CD4-positive, alpha-beta memory T cell (primary cell): ENCODE measurements at regions not wholly inside any gene's neighbourhood (a gene's known extent, or its start where the extent isn't known, plus 50 kb on each side); places are given as distances from the start of the nearest gene placed in this dataset.

Experiments
- CTCF ChIA-PET: fragments of 350-600 bp; sonication (Branson Sonifier 250); formaldehyde crosslinking; loops from one replicate; lab custom pipeline; 2021; ENCODE audit warnings: inconsistent platforms; ENCODE audit not compliant: partially characterized antibody; lab: Charles Lee
- POLR2A ChIA-PET: fragments of 350-600 bp; sonication (Branson Sonifier 250); formaldehyde crosslinking; loops from one replicate; lab custom pipeline; 2021; ENCODE audit not compliant: partially characterized antibody; lab: Charles Lee
- DNase-seq, 5 donors: peaks; one replicate each; pipeline versions ENCODE4 v3.0.0 to v3.0.0-alpha.2; 2020 to 2022; ENCODE audit warnings: mixed read lengths in 1 of 5
- H3K27ac ChIP-seq: one replicate; pipeline ENCODE4 v1.7.0; 2013; ENCODE audit warnings: low read depth, low read length
- H3K27me3 ChIP-seq: 2 replicates; pipeline ENCODE4 v1.7.0; 2013; ENCODE audit warnings: mild to moderate bottlenecking, low read length, moderate library complexity; ENCODE audit not compliant: insufficient read depth
- H3K36me3 ChIP-seq: 2 replicates; pipeline ENCODE4 v1.7.0; 2013; ENCODE audit warnings: mild to moderate bottlenecking, low read length, moderate library complexity; ENCODE audit not compliant: insufficient read depth
- H3K4me1 ChIP-seq: 2 replicates; pipeline ENCODE4 v1.7.0; 2013; ENCODE audit warnings: mild to moderate bottlenecking, low read length, moderate library complexity; ENCODE audit not compliant: insufficient read depth
- H3K4me3 ChIP-seq, 2 donors: one replicate each; pipeline ENCODE4 v1.7.0; 2013; ENCODE audit warnings: low read length in 2 of 2, mild to moderate bottlenecking in 1 of 2
- H3K9me3 ChIP-seq, 2 donors: one replicate each; pipeline ENCODE4 v1.7.0; 2013; ENCODE audit warnings: low read length in 2 of 2, control low read depth in 1 of 2; ENCODE audit not compliant: control insufficient read depth in 1 of 2
- H3K27ac Mint-ChIP-seq, 7 donors: one replicate each; pipeline ENCODE4 v1.8.0; 2020 to 2021; ENCODE audit warnings: mixed read lengths in 7 of 7, mild to moderate bottlenecking in 6 of 7, inconsistent platforms in 3 of 7, moderate library complexity in 3 of 7
- H3K27me3 Mint-ChIP-seq, 2 donors: one replicate each; pipeline ENCODE4 v1.8.0; 2020 to 2021; ENCODE audit warnings: mixed read lengths in 2 of 2
- H3K36me3 Mint-ChIP-seq, 2 donors: one replicate each; pipeline ENCODE4 v1.8.0; 2020 to 2021; ENCODE audit warnings: mixed read lengths in 2 of 2, inconsistent platforms in 1 of 2, mild to moderate bottlenecking in 1 of 2
- H3K4me1 Mint-ChIP-seq, 4 donors: one replicate each; pipeline ENCODE4 v1.8.0; 2020 to 2021; ENCODE audit warnings: mixed read lengths in 4 of 4, mild to moderate bottlenecking in 1 of 4
- H3K4me3 Mint-ChIP-seq, 8 donors: one replicate each; pipeline ENCODE4 v1.8.0; 2020 to 2021; ENCODE audit warnings: mixed read lengths in 8 of 8, mild to moderate bottlenecking in 7 of 8, moderate library complexity in 6 of 8, inconsistent platforms in 3 of 8
- H3K9me3 Mint-ChIP-seq, 8 donors: one replicate each; pipeline ENCODE4 v1.8.0; 2020 to 2021; ENCODE audit warnings: mixed read lengths in 8 of 8, mild to moderate bottlenecking in 5 of 8, inconsistent platforms in 3 of 8, moderate library complexity in 1 of 8
- intact Hi-C: fragments of 100-400 bp; cut with micrococcal nuclease; formaldehyde crosslinking; loops from one replicate; pipeline ENCODE4 v1.15.1; 2023

GRCh38 chr22:49100316-49100715 is 727.4 kb downstream of the BRD1 start:
- H3K4me1 Mint-ChIP-seq: no peaks in the 10 kb centered on the region
- CTCF ChIA-PET: no interaction called here
- Histone ChIP-seq H3K4me3 (no peak overlapping the region), H3K9me3 (no peaks in the 10 kb centered on the region), H3K27ac (no peak overlapping the region), H3K27me3 (no peaks in the 10 kb centered on the region), H3K36me3 (no peaks in the 10 kb centered on the region), H3K4me1 (no peaks in the 10 kb centered on the region)
- no peak overlapping the region for H3K27ac Mint-ChIP-seq
- POLR2A ChIA-PET: no interaction called here
- no peaks in the 10 kb centered on the region for H3K36me3 Mint-ChIP-seq
- no peak for DNase-seq
- intact Hi-C loops: no loop called here
- H3K4me3 Mint-ChIP-seq: no peak overlapping the region
- no peaks in the 10 kb centered on the region for H3K9me3 Mint-ChIP-seq
- peaks cover 7 to 16% of the 10 kb centered on the region in 2 donors for H3K27me3 Mint-ChIP-seq

- CTCF ChIA-PET: no interaction called here
- peaks cover 7 to 15% of the 10 kb centered on the region in 2 donors for H3K27me3 Mint-ChIP-seq
- intact Hi-C loops: no loop called here
These were observed 728.1 kb downstream of the BRD1 start for GRCh38 chr22:49099496-49100124.

GRCh38 chr22:49099089-49099488 is 728.6 kb downstream of the BRD1 start:
- no peaks in the 10 kb centered on the region for H3K36me3 ChIP-seq
- no peaks in the 10 kb centered on the region for H3K9me3 ChIP-seq
- Mint-ChIP-seq H3K4me3 (no peak overlapping the region), H3K9me3 (no peaks in the 10 kb centered on the region), H3K27ac (no peak overlapping the region), H3K36me3 (no peaks in the 10 kb centered on the region), H3K27me3 (peaks cover 8 to 12% of the 10 kb centered on the region in 2 donors), H3K4me1 (no peaks in the 10 kb centered on the region)
- CTCF ChIA-PET: no interaction called here
- DNase-seq: no peak
- POLR2A ChIA-PET: no interaction called here
- no peak overlapping the region for H3K27ac ChIP-seq
- intact Hi-C loops: no loop called here
- H3K27me3 ChIP-seq: no peaks in the 10 kb centered on the region
- H3K4me3 ChIP-seq: no peak overlapping the region
- H3K4me1 ChIP-seq: no peaks in the 10 kb centered on the region

More at GRCh38 chr22:49099496-49100124, 728.1 kb downstream of the BRD1 start:
- POLR2A ChIA-PET: no interaction called here
- no peaks in the 10 kb centered on the region for H3K36me3 ChIP-seq
- Mint-ChIP-seq H3K4me1 (no peaks in the 10 kb centered on the region), H3K27ac (no peak overlapping the region), H3K9me3 (no peaks in the 10 kb centered on the region), H3K4me3 (no peak overlapping the region), H3K36me3 (no peaks in the 10 kb centered on the region)
- H3K27me3 ChIP-seq: no peaks in the 10 kb centered on the region
- no peaks in the 10 kb centered on the region for H3K9me3 ChIP-seq
- DNase-seq: no peak
- no peak overlapping the region for H3K4me3 ChIP-seq
- H3K4me1 ChIP-seq: no peaks in the 10 kb centered on the region
- no peak overlapping the region for H3K27ac ChIP-seq

GRCh38 chr22:49097966-49098365 is 729.7 kb downstream of the BRD1 start:
- Histone ChIP-seq H3K4me1 (no peaks in the 10 kb centered on the region), H3K27me3 (no peaks in the 10 kb centered on the region), H3K9me3 (no peaks in the 10 kb centered on the region), H3K4me3 (no peak overlapping the region), H3K27ac (no peak overlapping the region), H3K36me3 (no peaks in the 10 kb centered on the region)
- no peak for DNase-seq
- Mint-ChIP-seq H3K9me3 (no peaks in the 10 kb centered on the region), H3K4me3 (no peak overlapping the region), H3K36me3 (no peaks in the 10 kb centered on the region), H3K27me3 (peaks cover 8 to 11% of the 10 kb centered on the region in 2 donors), H3K4me1 (no peaks in the 10 kb centered on the region), H3K27ac (no peak overlapping the region)
- POLR2A ChIA-PET: no interaction called here
- CTCF ChIA-PET: no interaction called here
- intact Hi-C loops: no loop called here

GRCh38 chr22:49097171-49097925 is 730.3 kb downstream of the BRD1 start:
- CTCF ChIA-PET: no interaction called here
- Mint-ChIP-seq H3K36me3 (no peaks in the 10 kb centered on the region), H3K4me3 (no peak overlapping the region), H3K27me3 (peaks cover 7 to 8% of the 10 kb centered on the region in 2 donors), H3K9me3 (no peaks in the 10 kb centered on the region), H3K4me1 (no peaks in the 10 kb centered on the region), H3K27ac (no peak overlapping the region)
- H3K4me3 ChIP-seq: no peak overlapping the region
- H3K4me1 ChIP-seq: no peaks in the 10 kb centered on the region
- POLR2A ChIA-PET: no interaction called here
- no peak overlapping the region for H3K27ac ChIP-seq
- no peak for DNase-seq
- intact Hi-C loops: no loop called here
- no peaks in the 10 kb centered on the region for H3K9me3 ChIP-seq
- H3K27me3 ChIP-seq: no peaks in the 10 kb centered on the region
- H3K36me3 ChIP-seq: no peaks in the 10 kb centered on the region

GRCh38 chr22:49096476-49096875 is 731.2 kb downstream of the BRD1 start:
- Histone ChIP-seq H3K4me1 (no peaks in the 10 kb centered on the region), H3K9me3 (no peaks in the 10 kb centered on the region), H3K27me3 (no peaks in the 10 kb centered on the region), H3K27ac (no peak overlapping the region), H3K36me3 (no peaks in the 10 kb centered on the region), H3K4me3 (no peak overlapping the region)
- no peaks in the 10 kb centered on the region for H3K9me3 Mint-ChIP-seq
- ChIA-PET POLR2A (no interaction called here), CTCF (no interaction called here)
- intact Hi-C loops: no loop called here
- H3K4me1 Mint-ChIP-seq: no peaks in the 10 kb centered on the region
- H3K27me3 Mint-ChIP-seq: peaks cover 7 to 9% of the 10 kb centered on the region in 2 donors
- H3K36me3 Mint-ChIP-seq: no peaks in the 10 kb centered on the region
- no peak overlapping the region for H3K27ac Mint-ChIP-seq
- no peak for DNase-seq
- no peak overlapping the region for H3K4me3 Mint-ChIP-seq

GRCh38 chr22:49095366-49095765 is 732.3 kb downstream of the BRD1 start:
- DNase-seq: no peak

More at GRCh38 chr22:49095366-49095765, 732.3 kb downstream of the BRD1 start:
- ChIA-PET POLR2A (no interaction called here), CTCF (no interaction called here)
- Mint-ChIP-seq H3K36me3 (no peaks in the 10 kb centered on the region), H3K9me3 (no peaks in the 10 kb centered on the region), H3K4me1 (no peaks in the 10 kb centered on the region), H3K4me3 (no peak overlapping the region), H3K27ac (no peak overlapping the region), H3K27me3 (peaks cover 7 to 8% of the 10 kb centered on the region in 2 donors)
- no peaks in the 10 kb centered on the region for H3K27me3 ChIP-seq
- no peaks in the 10 kb centered on the region for H3K9me3 ChIP-seq
- no peaks in the 10 kb centered on the region for H3K36me3 ChIP-seq
- H3K4me3 ChIP-seq: no peak overlapping the region
- H3K27ac ChIP-seq: no peak overlapping the region
- intact Hi-C loops: no loop called here
- H3K4me1 ChIP-seq: no peaks in the 10 kb centered on the region
